Right cardiac atrium (tissue), 5 donors: ENCODE measurements at regions not wholly inside any gene's neighbourhood (a gene's known extent, or its start where the extent isn't known, plus 50 kb on each side); places are given as distances from the start of the nearest gene placed in this dataset.

Source experiments
- ATAC-seq, 2 donors: fragments of 200-7000 bp; cut with Tn5 transposase; one replicate each; pipeline versions ENCODE4 v1.8.0 to v1.9.1; 2020; ENCODE audit warnings: moderate library complexity in 2 of 2, mild to moderate bottlenecking in 1 of 2
- DNase-seq, 3 donors: peaks; one replicate each; pipeline ENCODE4 v3.0.0-alpha.2; 2020
- H3K27ac ChIP-seq: one replicate; pipeline ENCODE4 v1.5.1; 2013; ENCODE audit warnings: mild to moderate bottlenecking, low read length, control low read depth, moderate library complexity
- H3K27me3 ChIP-seq: one replicate; pipeline ENCODE4 v1.6.1; 2013; ENCODE audit not compliant: control insufficient read depth, insufficient read depth
- H3K4me1 ChIP-seq: one replicate; pipeline ENCODE4 v1.6.1; 2013; ENCODE audit warnings: low read length; ENCODE audit not compliant: control insufficient read depth, insufficient read depth
- H3K4me3 ChIP-seq: one replicate; pipeline ENCODE4 v1.5.1; 2013; ENCODE audit warnings: low read length, control low read depth
- H3K9me3 ChIP-seq: one replicate; pipeline ENCODE4 v1.6.1; 2013; ENCODE audit warnings: low read length; ENCODE audit not compliant: control insufficient read depth
- WGBS: extraction: QIAGEN DNeasy Blood & Tissue Kit; methylation state at CpG from one replicate; pipeline ENCODE4 v1.1.7; 2013; 5-methylcytosine and 5-hydroxymethylcytosine counted together
- intact Hi-C, 4 donors: fragments of 100-400 bp; cut with DNase I; formaldehyde crosslinking; loops; one replicate each; pipeline versions ENCODE4 v1.11.0 to v1.14.0; 2022 to 2023
- donor health status: healthy with polysubstance abuse.
- donor health status: DM: no; HTN: yes; CAD: no.
- donor health status: DM: no; HTN: no; CAD: no.
- donor health status: DM: no; HTN: yes; CAD: no; lungs with severe emphysema.
- donor health status: DM: yes; HTN: yes; CAD: no.

DNA sequence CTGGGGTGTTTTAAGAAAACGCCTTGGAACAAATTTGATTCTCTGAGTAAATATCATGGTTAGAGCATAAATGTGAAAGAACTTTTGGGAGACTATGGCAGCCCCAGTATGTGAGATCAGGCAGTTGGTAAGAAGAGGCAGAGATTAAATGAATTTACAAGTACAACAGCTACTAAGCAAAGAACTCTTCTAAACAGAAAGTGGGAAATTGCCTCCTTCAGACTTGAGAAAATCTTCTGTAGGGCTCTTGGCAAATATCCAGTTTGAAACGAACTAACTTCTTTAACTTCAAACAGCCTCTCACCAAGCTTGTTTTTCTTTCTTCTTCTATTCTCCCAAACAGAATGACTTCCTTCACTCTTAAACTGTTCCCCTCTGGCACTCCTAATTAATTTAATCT lies 337.7 kb downstream of the SIPA1L2 start:
- no peak overlapping the region for H3K27ac ChIP-seq
- no peaks in the 10 kb centered on the region for H3K9me3 ChIP-seq
- 45% methylated on average over 2 of the region's 2 CpGs for WGBS
- no peak for DNase-seq
- H3K4me3 ChIP-seq: no peak overlapping the region
- no peak for ATAC-seq
- intact Hi-C loops: no loop called here
- H3K4me1 ChIP-seq: peaks cover 5% of the 10 kb centered on the region
- H3K27me3 ChIP-seq: no peaks in the 10 kb centered on the region

DNA sequence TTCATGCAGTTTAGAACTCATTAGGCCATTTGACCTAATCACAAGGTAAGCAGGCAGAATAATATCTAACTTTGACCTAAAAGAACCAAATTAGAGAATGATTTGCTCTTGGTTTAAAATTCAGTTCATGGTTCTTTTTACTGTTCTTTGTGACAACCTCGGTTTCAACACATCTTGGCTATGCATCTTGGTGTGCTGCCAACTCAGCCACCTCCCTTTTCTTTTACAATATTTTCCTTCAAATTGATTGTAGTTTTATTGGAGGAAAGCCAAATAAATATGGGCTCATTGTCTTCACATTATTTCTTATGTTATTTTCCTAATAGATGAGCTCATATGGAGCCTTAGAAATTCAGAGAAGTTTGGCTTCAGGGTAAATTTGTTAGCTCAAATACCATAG lies 338.3 kb downstream of the SIPA1L2 start:
- 39% methylated on average over 1 of the region's 1 CpG for WGBS
- peaks cover 5% of the 10 kb centered on the region for H3K4me1 ChIP-seq
- H3K27ac ChIP-seq: no peak overlapping the region
- H3K27me3 ChIP-seq: no peaks in the 10 kb centered on the region
- intact Hi-C loops: no loop called here
- ATAC-seq: no peak
- DNase-seq: peak in 2 of 3 donors; percentile 51 to 65
- no peak overlapping the region for H3K4me3 ChIP-seq
- no peaks in the 10 kb centered on the region for H3K9me3 ChIP-seq

DNA sequence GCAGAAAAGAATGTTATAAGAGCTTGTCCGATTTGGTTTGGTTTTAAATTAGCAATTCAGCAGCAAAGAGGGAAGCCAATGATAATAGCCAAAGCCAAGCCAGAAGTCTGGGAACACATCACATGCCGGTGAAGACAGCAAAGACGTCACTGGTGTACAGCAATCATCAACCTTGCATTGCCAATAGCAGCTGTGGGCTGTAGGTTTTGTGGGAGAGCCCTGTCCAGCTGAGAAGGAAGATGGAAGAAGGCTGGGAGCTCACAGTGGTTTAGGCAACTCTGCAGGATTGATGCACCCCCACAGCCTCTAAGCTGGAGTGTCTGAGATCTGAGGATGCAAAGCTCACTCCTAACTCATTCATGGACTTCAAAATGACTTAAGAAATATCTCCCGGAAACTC lies 338.7 kb downstream of the SIPA1L2 start:
- ATAC-seq: peak; percentile 66 to 70
- peaks cover 5% of the 10 kb centered on the region for H3K4me1 ChIP-seq
- DNase-seq: peak in 2 of 3 donors; percentile 33 to 66
- no peak overlapping the region for H3K27ac ChIP-seq
- H3K4me3 ChIP-seq: no peak overlapping the region
- 59% methylated on average over 4 of the region's 4 CpGs for WGBS
- no peaks in the 10 kb centered on the region for H3K27me3 ChIP-seq
- no peaks in the 10 kb centered on the region for H3K9me3 ChIP-seq
- intact Hi-C loops: no loop called here

DNA sequence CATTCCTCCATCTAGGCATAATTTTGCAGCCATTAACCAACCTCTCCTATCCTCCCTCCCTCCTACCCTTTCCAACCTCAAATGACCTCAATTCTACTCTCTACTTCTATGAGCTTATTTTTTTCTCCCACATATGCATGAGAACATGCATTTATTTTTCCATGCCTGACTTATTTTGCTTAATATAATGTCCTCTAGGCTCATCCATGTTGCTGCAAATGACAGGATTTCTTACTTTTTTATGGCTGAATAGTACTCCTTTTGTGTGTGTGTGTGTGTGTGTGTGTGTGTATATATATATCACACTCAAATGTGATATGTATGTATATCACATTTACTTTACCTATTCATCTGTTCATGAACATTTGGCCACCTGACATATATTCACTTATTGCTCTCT lies 339.4 kb downstream of the SIPA1L2 start:
- ATAC-seq (no peak), DNase-seq (no peak)
- intact Hi-C loops: no loop called here
- Histone ChIP-seq H3K27ac (no peak overlapping the region), H3K4me1 (peaks cover 5% of the 10 kb centered on the region), H3K4me3 (no peak overlapping the region), H3K27me3 (no peaks in the 10 kb centered on the region), H3K9me3 (no peaks in the 10 kb centered on the region)

DNA sequence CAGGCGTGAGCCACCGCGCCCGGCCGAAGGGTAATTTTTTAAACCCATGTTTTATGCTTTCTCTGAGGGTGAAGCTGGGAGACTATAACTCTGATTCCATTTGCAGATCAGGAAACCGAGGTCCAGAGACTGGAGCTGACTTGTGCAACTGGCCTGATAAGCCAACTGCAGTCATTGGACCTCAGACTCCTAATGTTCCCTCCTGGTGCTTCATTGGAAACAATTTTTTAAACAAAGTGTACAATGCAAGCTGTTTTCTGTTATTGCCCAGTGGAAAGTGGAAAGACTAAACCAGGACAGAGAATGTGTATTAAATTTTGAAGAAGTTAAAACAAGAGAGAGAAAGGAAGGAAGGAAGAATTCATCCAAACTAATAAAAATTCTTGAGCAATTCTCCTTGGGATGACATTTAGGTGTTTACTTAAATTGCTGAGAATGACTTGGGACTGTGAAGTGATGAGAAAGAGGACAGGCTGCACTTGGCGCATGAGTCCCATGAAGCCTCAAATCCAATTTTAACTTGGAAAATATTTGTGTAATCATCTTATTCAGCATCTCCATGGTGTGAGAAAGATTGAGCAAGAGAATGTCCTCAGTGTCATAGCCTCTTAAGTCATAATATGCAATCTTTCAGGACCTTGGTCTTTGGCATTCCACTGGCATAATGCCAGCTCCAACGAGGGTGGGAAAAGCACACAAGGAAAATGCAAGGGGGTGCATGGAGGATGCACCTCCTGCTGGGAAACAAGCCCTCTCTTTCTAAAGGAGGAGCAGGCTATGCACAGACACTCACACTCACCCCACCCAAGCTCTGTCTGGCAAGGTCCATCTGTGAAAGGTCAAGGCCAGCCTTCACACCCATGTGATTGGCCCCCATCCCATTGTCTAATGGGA lies 342.0 kb downstream of the SIPA1L2 start:
- intact Hi-C loops: no loop called here
- Histone ChIP-seq H3K27me3 (no peaks in the 10 kb centered on the region), H3K4me3 (no peak overlapping the region), H3K4me1 (peaks cover 5% of the 10 kb centered on the region), H3K27ac (no peak overlapping the region), H3K9me3 (no peaks in the 10 kb centered on the region)
- peak; percentile 53 to 80 (median 57) for DNase-seq
- peak; percentile 76 to 79 for ATAC-seq
- WGBS: 32% methylated on average over 6 of the region's 8 CpGs

DNA sequence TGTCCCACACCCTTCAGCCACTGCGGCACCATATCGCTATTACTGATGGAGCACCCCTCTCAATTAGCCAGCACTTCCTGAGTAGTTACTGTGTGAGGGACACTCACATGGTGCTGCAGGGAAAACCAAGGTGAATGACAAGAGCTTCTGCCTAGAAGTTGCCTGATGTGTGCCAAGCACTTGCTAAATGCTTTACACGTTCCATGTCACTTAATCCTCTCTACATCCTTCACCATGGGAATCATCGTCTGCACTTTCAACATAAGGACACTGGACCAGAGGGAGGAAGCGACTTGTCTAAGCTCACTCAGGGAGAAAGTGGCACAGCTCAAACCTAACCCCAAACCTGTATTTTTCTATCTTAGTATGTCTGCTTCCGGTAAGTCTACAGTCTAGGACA lies 344.8 kb downstream of the SIPA1L2 start:
- ATAC-seq (no peak), DNase-seq (no peak)
- H3K27ac ChIP-seq: no peak overlapping the region
- H3K27me3 ChIP-seq: no peaks in the 10 kb centered on the region
- H3K9me3 ChIP-seq: no peaks in the 10 kb centered on the region
- intact Hi-C loops: no loop called here
- peaks cover 5% of the 10 kb centered on the region for H3K4me1 ChIP-seq
- 89% methylated on average over 6 of the region's 6 CpGs for WGBS
- no peak overlapping the region for H3K4me3 ChIP-seq

DNA sequence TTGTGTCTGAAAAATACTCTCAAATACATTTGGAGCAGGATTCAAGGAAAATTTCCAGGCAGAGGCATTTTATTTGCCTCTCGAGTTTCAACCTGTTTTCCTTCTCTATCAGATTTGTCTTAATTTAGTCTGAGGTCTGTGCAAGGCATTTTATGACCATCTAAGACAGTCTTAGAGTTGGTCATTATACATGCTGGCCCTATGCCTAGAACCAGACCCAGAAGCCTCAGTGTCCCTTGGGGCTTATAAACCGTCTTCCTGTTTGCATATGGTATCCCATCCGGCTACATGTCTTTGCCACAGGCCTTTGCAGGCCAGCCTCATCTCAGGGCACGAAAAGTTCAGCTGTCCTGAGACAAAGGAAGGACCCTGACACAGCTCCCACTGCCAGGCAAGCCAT lies 346.1 kb downstream of the SIPA1L2 start:
- intact Hi-C loops: no loop called here
- Histone ChIP-seq H3K4me3 (no peak overlapping the region), H3K4me1 (peaks cover 6% of the 10 kb centered on the region), H3K9me3 (no peaks in the 10 kb centered on the region), H3K27me3 (no peaks in the 10 kb centered on the region), H3K27ac (no peak overlapping the region)
- ATAC-seq (no peak), DNase-seq (no peak)
- WGBS: 71% methylated on average over 4 of the region's 4 CpGs

DNA sequence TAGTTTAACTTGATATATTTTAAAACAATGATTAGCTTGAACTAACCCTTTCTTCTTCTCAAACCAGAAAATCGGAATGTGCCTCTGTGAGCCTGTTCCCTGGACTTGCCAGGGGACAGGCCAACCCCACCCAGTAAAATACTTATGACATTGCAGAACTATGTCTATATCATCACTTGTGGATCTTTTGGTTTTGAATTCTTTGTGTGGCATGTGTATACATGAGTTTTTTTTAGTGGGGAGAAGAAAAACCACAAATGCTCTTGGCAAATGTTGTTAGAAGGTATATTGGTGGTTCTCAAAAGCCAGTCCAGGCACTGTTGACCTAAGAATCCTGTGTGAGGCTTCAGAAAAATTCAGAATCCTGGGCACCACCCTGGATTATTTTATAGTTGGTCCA lies 347.4 kb downstream of the SIPA1L2 start:
- Histone ChIP-seq H3K4me3 (no peak overlapping the region), H3K27me3 (no peaks in the 10 kb centered on the region), H3K27ac (no peak overlapping the region), H3K9me3 (no peaks in the 10 kb centered on the region), H3K4me1 (peaks cover 2% of the 10 kb centered on the region)
- DNase-seq (no peak), ATAC-seq (no peak)
- intact Hi-C loops: no loop called here
- WGBS: 93% methylated on average over 1 of the region's 1 CpG

DNA sequence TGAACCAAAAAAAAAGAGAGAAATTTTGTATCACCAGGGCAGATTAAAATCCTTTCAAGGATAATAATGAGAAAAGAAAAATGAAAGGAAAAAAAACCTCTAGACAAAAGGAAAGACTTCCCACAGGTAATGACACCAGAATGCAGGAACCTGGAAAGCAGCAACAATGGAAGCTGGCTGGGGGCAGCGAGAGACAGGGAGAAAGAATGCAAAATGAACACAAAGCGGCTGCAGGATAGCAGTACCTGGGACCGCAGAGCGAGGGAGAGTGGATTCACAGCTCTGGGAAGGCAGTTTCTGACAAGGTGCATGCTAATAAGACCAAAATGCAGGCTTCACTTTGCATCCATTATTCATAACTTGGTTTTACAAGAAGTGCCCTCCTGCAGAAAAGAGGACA lies 349.0 kb downstream of the SIPA1L2 start:
- ATAC-seq (no peak), DNase-seq (no peak)
- intact Hi-C loops: no loop called here
- H3K9me3 ChIP-seq: no peaks in the 10 kb centered on the region
- H3K27me3 ChIP-seq: no peaks in the 10 kb centered on the region
- H3K27ac ChIP-seq: no peak overlapping the region
- peaks cover 2% of the 10 kb centered on the region for H3K4me1 ChIP-seq
- WGBS: 90% methylated on average over 4 of the region's 4 CpGs
- H3K4me3 ChIP-seq: no peak overlapping the region

DNA sequence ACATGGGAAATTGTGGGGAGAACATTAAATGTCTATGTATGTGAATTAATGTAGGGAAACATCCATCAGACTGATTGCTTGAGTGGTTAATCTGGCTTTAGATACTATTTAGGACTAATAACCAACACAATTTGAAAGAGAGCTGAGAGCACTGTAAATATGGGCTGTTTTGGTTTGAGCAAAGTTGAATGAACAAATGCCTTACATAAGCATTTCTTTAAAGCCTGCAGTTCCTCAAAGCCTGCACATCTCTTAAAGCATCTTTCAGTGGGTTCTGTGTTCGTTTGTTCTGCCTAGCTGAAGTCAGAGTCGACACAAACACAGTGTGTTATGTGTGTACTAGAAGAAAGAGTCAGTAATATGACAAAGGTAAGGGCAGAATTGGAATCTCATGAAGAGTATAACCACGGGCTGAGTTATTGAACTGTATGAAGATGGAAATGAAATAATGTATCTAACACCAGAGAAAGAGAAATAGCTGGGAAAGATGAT lies 350.0 kb downstream of the SIPA1L2 start:
- H3K4me1 ChIP-seq: peaks cover 2% of the 10 kb centered on the region
- H3K4me3 ChIP-seq: no peak overlapping the region
- no peaks in the 10 kb centered on the region for H3K9me3 ChIP-seq
- no peaks in the 10 kb centered on the region for H3K27me3 ChIP-seq
- H3K27ac ChIP-seq: no peak overlapping the region
- ATAC-seq (no peak), DNase-seq (no peak)
- 81% methylated on average over 3 of the region's 3 CpGs for WGBS
- intact Hi-C loops: no loop called here

DNA sequence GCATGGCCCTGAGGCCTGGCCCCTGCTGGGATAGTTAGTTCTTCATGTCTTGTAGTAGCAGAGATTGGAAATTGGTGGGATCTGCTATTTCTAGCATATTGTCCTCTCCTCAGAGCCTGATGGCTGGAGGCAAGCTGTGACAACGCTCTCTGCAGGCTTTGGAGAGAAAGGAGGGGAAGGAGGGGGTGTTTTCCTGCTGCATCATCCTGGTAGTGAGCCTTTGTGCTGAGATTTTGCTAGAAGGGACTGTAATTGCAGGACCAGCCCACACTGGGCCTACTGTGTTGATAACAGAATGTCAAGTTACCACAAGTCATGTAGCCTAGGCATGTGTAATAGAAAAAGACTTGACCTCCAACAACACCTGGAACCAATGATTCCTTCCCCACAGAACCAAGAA lies 351.0 kb downstream of the SIPA1L2 start:
- H3K4me3 ChIP-seq: no peak overlapping the region
- H3K4me1 ChIP-seq: peaks cover 2% of the 10 kb centered on the region
- WGBS: 70% methylated on average over 1 of the region's 1 CpG
- no peak for DNase-seq
- H3K27ac ChIP-seq: no peak overlapping the region
- ATAC-seq: no peak
- no peaks in the 10 kb centered on the region for H3K27me3 ChIP-seq
- intact Hi-C loops: no loop called here
- no peaks in the 10 kb centered on the region for H3K9me3 ChIP-seq
